ENCODE measurements at regions not wholly inside any gene's neighbourhood (a gene's known extent, or its start where the extent isn't known, plus 50 kb on each side); places are given as distances from the start of the nearest gene placed in this dataset.
"Not testable (repeated sequence)": the region's sequence is repeated elsewhere in the genome, so short reads cannot be mapped to it uniquely, and the experiment has no call there.

DNA sequence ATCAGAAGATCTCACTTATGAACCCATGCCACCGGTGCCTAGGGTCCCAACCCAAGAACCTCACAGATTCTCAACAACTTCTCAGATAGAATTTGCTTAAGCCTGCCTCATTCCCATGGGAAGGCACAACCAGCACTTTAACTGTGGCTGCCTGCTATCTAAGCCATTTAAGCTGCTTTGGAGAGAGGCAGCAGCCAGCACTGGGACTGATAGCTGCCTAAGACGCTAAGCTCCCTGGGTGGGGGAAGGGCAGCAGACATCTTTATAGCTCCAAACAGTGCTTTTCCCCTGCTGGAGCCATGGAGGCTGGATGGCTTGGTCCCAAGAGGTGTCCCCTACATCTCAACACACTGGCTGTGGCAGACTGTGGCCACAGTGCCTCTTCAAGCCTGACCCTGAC is 1268.6 kb downstream of the FAM133A start:
- DNase-seq (no peak), ATAC-seq (ENCODE audit: poor library complexity) (no peak)
- no peaks in the 10 kb centered on the region for H3K4me1 Mint-ChIP-seq (ENCODE audit: low read depth)
- no peaks in the 10 kb centered on the region for H3K27me3 ChIP-seq (ENCODE audit: control insufficient read depth in 1 of 2, insufficient read depth in 2 of 2, low read length in 2 of 2)
- no peaks in the 10 kb centered on the region for H3K4me1 ChIP-seq (ENCODE audit: insufficient read depth, low read length)
- H3K27me3 Mint-ChIP-seq: no peaks in the 10 kb centered on the region
- H3K36me3 Mint-ChIP-seq (ENCODE audit: low read depth): no peaks in the 10 kb centered on the region
- intact Hi-C loops (cut with DNase I, micrococcal nuclease): no loop called here
- H3K36me3 ChIP-seq (ENCODE audit: insufficient read depth, low read length): no peaks in the 10 kb centered on the region
- no peak overlapping the region for H3K4me3 Mint-ChIP-seq
- peaks cover 0 to 8% of the 10 kb centered on the region in 2 experiments for H3K9me3 ChIP-seq (ENCODE audit: control insufficient read depth in 1 of 2, insufficient read depth in 1 of 2, low read length in 2 of 2)
- H3K27ac ChIP-seq (ENCODE audit: low read depth in 1 of 2, low read length in 2 of 2): no peak overlapping the region
- H3K27ac Mint-ChIP-seq: no peak overlapping the region
- H3K4me3 ChIP-seq (ENCODE audit: low read length): no peak overlapping the region
- H3K9me3 Mint-ChIP-seq: no peaks in the 10 kb centered on the region
- TF ChIP-seq, protein P1, sequence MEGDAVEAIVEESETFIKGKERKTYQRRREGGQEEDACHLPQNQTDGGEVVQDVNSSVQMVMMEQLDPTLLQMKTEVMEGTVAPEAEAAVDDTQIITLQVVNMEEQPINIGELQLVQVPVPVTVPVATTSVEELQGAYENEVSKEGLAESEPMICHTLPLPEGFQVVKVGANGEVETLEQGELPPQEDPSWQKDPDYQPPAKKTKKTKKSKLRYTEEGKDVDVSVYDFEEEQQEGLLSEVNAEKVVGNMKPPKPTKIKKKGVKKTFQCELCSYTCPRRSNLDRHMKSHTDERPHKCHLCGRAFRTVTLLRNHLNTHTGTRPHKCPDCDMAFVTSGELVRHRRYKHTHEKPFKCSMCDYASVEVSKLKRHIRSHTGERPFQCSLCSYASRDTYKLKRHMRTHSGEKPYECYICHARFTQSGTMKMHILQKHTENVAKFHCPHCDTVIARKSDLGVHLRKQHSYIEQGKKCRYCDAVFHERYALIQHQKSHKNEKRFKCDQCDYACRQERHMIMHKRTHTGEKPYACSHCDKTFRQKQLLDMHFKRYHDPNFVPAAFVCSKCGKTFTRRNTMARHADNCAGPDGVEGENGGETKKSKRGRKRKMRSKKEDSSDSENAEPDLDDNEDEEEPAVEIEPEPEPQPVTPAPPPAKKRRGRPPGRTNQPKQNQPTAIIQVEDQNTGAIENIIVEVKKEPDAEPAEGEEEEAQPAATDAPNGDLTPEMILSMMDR (IDR thresholded peaks at IDR 0.05): no peak
- CTCF ChIA-PET: no interaction called here
- POLR2A ChIA-PET: no interaction called here

DNA sequence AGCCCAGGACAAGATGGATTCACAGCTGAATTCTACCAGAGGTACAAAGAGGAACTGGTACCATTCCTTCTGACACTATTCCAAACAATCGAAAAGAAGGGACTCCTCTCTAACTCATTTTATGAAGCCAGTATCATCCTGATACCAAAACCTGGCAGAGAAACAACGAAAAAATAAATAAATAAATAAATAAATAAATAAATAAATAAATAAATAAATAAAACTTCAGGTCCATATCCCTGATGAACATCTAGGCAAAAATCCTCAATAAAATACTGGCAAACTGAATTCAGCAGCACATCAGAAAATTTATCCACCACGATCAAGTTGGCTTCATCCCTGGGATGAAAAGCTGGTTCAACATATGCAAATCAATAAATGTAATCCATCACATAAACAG is 1272.1 kb downstream of the FAM133A start:
- H3K9me3 ChIP-seq (ENCODE audit: control insufficient read depth in 1 of 2, insufficient read depth in 1 of 2, low read length in 2 of 2); H3K27me3 ChIP-seq (ENCODE audit: control insufficient read depth in 1 of 2, insufficient read depth in 2 of 2, low read length in 2 of 2); CTCF ChIA-PET; H3K9me3 Mint-ChIP-seq; H3K27me3 Mint-ChIP-seq; DNase-seq; H3K36me3 Mint-ChIP-seq (ENCODE audit: low read depth); ATAC-seq (ENCODE audit: poor library complexity); H3K27ac Mint-ChIP-seq; intact Hi-C loops (cut with DNase I, micrococcal nuclease); H3K36me3 ChIP-seq (ENCODE audit: insufficient read depth, low read length); H3K27ac ChIP-seq (ENCODE audit: low read depth in 1 of 2, low read length in 2 of 2); H3K4me3 Mint-ChIP-seq; H3K4me1 Mint-ChIP-seq (ENCODE audit: low read depth); POLR2A ChIA-PET; H3K4me3 ChIP-seq (ENCODE audit: low read length); H3K4me1 ChIP-seq (ENCODE audit: insufficient read depth, low read length): not testable (repeated sequence)

DNA sequence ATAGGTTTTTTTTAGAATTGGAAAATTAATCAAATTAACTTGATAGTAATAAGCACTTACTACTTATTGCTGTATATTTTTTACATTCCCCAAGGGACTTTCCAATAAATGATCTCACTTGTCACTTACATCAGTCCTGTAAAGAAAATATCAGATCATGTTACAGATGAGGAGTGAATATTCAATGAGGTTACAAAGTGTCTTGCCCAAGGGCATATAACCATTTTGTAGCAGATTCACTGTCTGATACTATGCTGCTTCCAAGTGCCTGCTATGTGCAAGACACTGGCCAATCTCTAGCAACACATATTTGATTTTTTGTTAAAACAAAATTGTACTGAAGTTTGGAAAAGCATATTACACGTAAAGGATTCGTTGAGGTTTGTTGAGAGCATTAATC is 1287.7 kb downstream of the FAM133A start:
- TF ChIP-seq, protein P1 (IDR thresholded peaks at IDR 0.05): no peak
- no peak for DNase-seq
- Mint-ChIP-seq H3K9me3 (peaks cover 2% of the 10 kb centered on the region), H3K27ac (no peak overlapping the region), H3K4me3 (no peak overlapping the region), H3K27me3 (no peaks in the 10 kb centered on the region), H3K4me1 (ENCODE audit: low read depth) (no peaks in the 10 kb centered on the region), H3K36me3 (ENCODE audit: low read depth) (no peaks in the 10 kb centered on the region)
- Histone ChIP-seq H3K4me1 (ENCODE audit: insufficient read depth, low read length) (no peaks in the 10 kb centered on the region), H3K27ac (ENCODE audit: low read depth in 1 of 2, low read length in 2 of 2) (no peak overlapping the region), H3K27me3 (ENCODE audit: control insufficient read depth in 1 of 2, insufficient read depth in 2 of 2, low read length in 2 of 2) (no peaks in the 10 kb centered on the region), H3K36me3 (ENCODE audit: insufficient read depth, low read length) (no peaks in the 10 kb centered on the region), H3K4me3 (ENCODE audit: low read length) (no peak overlapping the region), H3K9me3 (ENCODE audit: control insufficient read depth in 1 of 2, insufficient read depth in 1 of 2, low read length in 2 of 2) (no peaks in the 10 kb centered on the region)
- CTCF ChIA-PET: no interaction called here
- POLR2A ChIA-PET: no interaction called here
- intact Hi-C loops (cut with DNase I, micrococcal nuclease): no loop called here
- no peak for ATAC-seq (ENCODE audit: poor library complexity)

DNA sequence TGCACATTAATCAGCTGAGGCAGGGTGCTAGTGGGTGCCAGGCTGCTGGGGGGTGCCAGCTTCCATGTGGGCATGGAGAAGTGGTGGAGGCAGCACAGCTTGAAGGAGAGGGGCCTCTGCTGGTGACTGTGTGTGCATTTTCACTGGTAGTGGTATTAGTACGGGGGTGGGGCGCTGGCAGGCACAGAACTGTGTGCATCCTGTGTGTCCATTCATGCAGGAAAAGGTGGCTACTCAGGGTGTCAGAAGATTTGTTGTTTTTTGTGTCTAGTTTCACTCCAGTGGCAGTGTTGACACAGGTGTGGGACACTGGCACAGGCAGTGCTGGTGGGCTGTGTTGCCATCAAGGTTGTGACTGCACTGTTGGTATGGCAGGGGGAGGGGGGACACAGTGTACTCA is 1303.6 kb downstream of the FAM133A start:
- Histone ChIP-seq H3K4me1 (ENCODE audit: insufficient read depth, low read length) (no peaks in the 10 kb centered on the region), H3K27ac (ENCODE audit: low read depth in 1 of 2, low read length in 2 of 2) (no peak overlapping the region), H3K27me3 (ENCODE audit: control insufficient read depth in 1 of 2, insufficient read depth in 2 of 2, low read length in 2 of 2) (no peaks in the 10 kb centered on the region), H3K36me3 (ENCODE audit: insufficient read depth, low read length) (no peaks in the 10 kb centered on the region), H3K4me3 (ENCODE audit: low read length) (no peak overlapping the region), H3K9me3 (ENCODE audit: control insufficient read depth in 1 of 2, insufficient read depth in 1 of 2, low read length in 2 of 2) (peaks cover 0 to 5% of the 10 kb centered on the region in 2 experiments)
- no peak overlapping the region for H3K4me3 Mint-ChIP-seq
- H3K27ac Mint-ChIP-seq: no peak overlapping the region
- ChIA-PET POLR2A (no interaction called here), CTCF (no interaction called here)
- ATAC-seq (ENCODE audit: poor library complexity): no peak
- no peaks in the 10 kb centered on the region for H3K4me1 Mint-ChIP-seq (ENCODE audit: low read depth)
- intact Hi-C loops (cut with DNase I, micrococcal nuclease): no loop called here
- no peaks in the 10 kb centered on the region for H3K36me3 Mint-ChIP-seq (ENCODE audit: low read depth)
- H3K9me3 Mint-ChIP-seq: peaks cover 2% of the 10 kb centered on the region
- no peak for DNase-seq
- TF ChIP-seq, protein P1 (IDR thresholded peaks at IDR 0.05): no peak
- H3K27me3 Mint-ChIP-seq: no peaks in the 10 kb centered on the region
